ENCODE measurements at regions not wholly inside any gene's neighbourhood (a gene's known extent, or its start where the extent isn't known, plus 50 kb on each side); places are given as distances from the start of the nearest gene placed in this dataset.

- Histone ChIP-seq H2AFZ (ENCODE audit: low read depth, low read length) (no peak overlapping the region), H3K9ac (ENCODE audit: insufficient read depth in 1 of 2, low read depth in 2 of 2, low read length in 2 of 2) (no peak overlapping the region), H4K20me1 (replicated peaks; ENCODE audit: control insufficient read depth, insufficient read depth, low read length) (no peaks in the 10 kb centered on the region), H3K27ac (ENCODE audit: extremely low read depth, low read depth, low read length) (no peak overlapping the region), H3K27me3 (ENCODE audit: control insufficient read depth in 2 of 2, insufficient read depth in 2 of 2, low read length in 2 of 2) (peaks cover 14 to 19% of the 10 kb centered on the region in 2 experiments), H3K4me2 (ENCODE audit: insufficient read depth, low read length) (no peak overlapping the region), H3K9me3 (replicated peaks; ENCODE audit: control insufficient read depth, insufficient read depth, low read depth, low read length) (no peaks in the 10 kb centered on the region), H3K36me3 (ENCODE audit: control insufficient read depth, insufficient read depth, low read length) (no peaks in the 10 kb centered on the region), H3K9me1 (ENCODE audit: control insufficient read depth, insufficient read depth, low read length) (no peaks in the 10 kb centered on the region), H3K4me3 (no peak overlapping the region), H3K79me2 (ENCODE audit: control insufficient read depth, insufficient read depth, low read length) (no peaks in the 10 kb centered on the region), H3K4me1 (replicated peaks in 1 of 2; ENCODE audit: control insufficient read depth in 2 of 2, insufficient read depth in 2 of 2, low read length in 2 of 2) (peaks cover 0 to 5% of the 10 kb centered on the region in 2 experiments; a peak in 1 of 5 replicates)
- DNase-seq (ENCODE audit: extremely low read depth in 1 of 4, low spot score in 3 of 4) = no peak
- FAIRE-seq = no peak
- POLR2A ChIA-PET = interaction anchor here (1.3 kb wide), 1 partner anchor 199 kb away, joined by 4 read pairs; no protein-coding TSS in a partner anchor
- ATAC-seq = no peak
- no TSS peak for BruUV-seq (replicated peaks)
- intact Hi-C loops (cut with micrococcal nuclease) = no loop called here
- TF ChIP-seq GTF2B (IDR thresholded peaks at IDR 0.05; ENCODE audit: extremely low read depth, insufficient read length) = no peak
- 6% methylated on average over 1 of the region's 1 CpG for WGBS (ENCODE audit: insufficient coverage, low coverage, missing lambda C conversion rate)
- CTCF ChIA-PET (ENCODE audit: low intra/inter-chr PET ratio) = no interaction called here
- in situ Hi-C loops (cut with MboI) = loop anchor here (25.0 kb wide), 1 partner anchor 214 kb away; the partner anchor contains the start of gene TTC12
Measured at GRCh38 chr11:113526521-113526920, 51.3 kb upstream of the DRD2 start.

All from K562 (cell line).